ENCODE measurements at regions not wholly inside any gene's neighbourhood (a gene's known extent, or its start where the extent isn't known, plus 50 kb on each side); places are given as distances from the start of the nearest gene placed in this dataset.
"Not testable (repeated sequence)": the region's sequence is repeated elsewhere in the genome, so short reads cannot be mapped to it uniquely, and the experiment has no call there.

DNA sequence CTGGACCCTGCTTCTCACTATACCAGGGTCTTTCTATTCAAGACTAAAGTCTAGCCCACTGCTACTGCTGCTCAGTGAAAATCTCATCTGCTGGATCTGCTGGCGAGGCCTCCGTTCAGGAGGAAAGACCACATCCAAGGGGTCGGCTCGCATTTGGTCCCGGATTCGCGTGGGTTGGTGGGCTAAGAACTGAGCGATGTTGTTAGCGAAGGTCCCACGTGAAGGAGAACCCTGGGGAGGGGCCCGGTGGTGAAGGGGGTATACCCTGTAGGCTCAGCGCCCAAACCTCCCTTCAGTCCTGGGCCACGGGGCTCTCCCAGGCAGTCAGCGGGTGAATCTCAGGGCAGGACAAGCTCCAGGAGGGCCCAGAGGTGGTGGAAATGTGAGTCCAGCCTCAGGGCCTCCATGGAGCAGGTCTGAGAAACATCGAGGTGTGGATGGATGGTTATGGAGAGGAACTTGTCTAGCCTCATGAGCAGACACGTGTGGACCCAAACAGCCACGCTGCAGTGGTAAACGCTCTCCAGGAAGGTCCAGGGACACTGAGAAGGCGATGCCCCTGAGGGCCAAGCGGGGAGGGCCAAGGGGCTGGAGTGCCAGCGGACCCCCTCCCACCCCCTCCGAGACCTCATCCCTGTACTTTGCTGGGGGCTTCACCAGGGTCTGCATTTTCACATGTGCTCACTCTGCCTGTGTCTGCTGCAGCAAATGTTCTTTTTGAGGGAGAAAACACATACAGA, 152.3 kb downstream of the CTTN start:
- DNase-seq = no peak

DNA sequence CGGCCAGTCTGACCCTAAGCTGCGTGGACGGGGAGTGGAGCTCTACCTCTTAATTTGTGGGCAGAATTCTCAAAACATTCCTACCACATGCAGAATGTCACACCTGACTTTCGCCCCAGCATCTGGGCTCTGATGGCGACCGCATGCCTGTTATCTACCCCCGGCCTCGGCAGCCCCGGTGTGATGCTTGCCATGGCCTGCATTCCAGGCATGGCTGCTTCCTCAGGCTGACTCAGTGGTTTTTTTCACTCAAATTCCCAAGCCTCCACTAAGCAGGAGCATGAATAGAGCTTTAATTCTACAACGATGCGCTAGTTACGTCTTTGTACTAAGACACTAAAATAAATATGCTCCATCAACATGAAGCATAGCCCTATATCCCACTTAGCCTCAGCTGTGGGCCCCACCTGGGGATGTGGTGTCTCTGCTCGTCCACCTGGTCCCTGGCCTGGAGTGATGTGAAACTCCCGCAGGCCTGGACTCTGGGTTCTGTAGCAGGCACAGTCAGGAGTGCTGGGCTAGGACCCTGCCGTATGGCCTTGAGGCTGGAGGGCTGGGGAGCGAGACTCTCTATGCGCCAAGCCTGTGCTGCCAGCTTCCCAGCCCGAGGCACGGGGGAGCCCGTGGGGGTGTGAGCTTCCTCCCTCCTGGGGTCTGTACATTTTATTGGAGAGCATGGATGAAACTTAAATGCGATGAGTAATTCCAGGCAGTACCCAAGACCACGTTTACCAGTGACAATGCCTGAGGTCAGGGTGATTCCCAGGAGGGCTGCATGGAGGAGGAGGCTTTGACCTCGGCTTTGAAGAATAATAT, 153.2 kb downstream of the CTTN start:
- DNase-seq = no peak

DNA sequence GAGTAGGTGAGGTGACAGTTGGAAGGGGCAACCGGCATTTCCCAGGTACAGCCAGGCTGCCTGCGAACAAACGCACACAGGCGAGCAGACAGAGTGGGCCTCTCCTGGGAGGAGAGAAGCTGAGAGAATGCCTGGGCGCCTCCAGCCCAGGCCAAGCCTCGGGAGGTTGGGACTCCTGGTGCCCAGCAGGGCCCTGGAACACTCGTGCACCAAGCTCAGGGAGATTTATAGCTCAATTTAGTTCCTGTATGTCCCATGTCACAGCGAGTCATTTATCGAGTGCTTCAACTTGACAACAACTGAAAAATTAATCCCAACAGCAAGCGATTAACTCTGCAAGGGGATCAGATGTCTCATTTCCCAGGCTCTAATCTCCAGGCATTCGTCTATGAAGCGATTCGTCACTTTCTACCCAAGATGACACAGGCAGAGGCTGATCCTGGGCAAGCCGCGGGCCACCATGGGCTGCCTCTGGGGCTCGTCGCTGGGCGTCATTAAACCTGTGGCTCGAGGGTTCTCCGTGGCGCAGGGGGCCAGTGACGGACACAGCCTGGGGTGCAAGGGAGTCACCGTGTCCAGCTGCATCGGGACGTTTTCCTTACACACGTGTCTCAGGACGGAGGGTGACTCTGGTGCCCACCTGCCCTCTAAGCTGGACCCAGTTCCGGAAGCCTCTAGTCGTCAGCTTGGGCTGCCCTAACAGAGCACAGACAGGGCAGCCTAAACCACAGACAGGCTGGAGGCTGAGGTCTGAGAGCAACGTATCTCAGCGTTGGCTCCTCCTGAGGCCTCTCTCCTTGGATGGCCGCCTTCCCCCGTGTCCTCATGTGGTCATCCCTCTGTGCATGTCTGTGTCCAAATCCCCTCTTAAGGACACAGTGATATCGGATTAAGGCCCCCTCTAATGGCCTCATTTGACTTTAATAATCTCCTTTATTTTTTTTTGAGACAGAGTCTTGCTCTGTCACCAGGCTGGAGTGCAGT, 154.1 kb downstream of the CTTN start:
- no peak for DNase-seq

DNA sequence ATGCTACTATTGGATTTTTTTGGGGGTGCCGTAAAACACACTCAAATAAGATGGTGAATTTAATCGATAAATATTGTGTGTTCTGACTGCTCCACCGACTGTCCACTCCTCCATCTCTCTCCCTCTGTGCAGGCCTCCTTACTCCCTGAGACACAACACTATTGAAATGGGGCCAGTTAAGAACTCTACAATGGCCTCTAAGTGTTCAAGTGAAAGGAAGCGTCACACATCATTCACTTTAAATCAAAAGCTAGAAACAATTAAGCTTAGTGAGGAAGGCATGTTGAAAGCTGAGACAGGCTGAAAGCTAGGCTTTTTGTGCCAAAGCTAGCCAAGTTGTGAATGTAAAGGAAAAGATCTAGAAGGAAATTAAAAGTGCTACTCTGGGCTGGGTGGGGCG, 156.7 kb downstream of the CTTN start:
- no peak for DNase-seq

DNA sequence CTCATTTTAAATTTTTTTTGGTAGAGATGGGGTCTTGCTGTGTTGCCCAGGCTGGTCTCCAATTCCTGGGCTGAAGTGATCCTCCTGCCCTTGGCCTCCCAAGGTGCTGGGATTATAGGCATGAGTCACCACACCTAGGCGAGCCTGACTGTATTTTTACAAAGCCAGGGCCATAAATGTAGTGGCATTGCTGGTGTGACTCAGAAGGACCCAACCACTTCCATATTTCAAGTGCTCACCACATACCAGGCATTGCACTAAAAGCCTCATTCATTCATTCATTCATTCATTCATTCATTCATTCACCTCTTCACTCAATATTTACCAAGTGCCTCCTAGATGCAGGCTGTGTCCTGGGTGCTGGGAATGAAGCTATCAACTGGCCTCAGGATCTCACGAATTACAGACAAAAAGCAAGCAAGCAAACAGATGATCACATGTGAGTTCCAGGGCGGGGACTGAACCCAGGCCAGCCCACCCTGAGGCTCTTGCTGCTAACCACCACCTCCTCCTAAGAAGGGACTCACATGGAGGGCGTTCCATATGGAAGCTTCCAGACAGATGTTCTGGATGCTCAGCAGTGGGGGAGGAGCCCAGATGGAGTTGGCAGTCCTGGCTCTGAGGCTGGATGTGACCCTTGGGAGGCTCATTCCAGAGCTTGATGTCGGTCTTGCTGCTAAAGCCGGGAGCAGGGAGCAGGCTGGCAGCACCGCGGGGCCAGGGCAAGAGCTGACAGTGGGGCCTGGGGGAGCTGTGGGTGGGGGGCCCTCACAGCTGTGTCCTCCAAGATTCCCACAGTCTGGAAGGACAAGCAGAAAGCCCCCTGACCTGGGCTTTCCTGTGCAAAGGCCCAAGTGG, 158.8 kb downstream of the CTTN start:
- no peak for DNase-seq

DNA sequence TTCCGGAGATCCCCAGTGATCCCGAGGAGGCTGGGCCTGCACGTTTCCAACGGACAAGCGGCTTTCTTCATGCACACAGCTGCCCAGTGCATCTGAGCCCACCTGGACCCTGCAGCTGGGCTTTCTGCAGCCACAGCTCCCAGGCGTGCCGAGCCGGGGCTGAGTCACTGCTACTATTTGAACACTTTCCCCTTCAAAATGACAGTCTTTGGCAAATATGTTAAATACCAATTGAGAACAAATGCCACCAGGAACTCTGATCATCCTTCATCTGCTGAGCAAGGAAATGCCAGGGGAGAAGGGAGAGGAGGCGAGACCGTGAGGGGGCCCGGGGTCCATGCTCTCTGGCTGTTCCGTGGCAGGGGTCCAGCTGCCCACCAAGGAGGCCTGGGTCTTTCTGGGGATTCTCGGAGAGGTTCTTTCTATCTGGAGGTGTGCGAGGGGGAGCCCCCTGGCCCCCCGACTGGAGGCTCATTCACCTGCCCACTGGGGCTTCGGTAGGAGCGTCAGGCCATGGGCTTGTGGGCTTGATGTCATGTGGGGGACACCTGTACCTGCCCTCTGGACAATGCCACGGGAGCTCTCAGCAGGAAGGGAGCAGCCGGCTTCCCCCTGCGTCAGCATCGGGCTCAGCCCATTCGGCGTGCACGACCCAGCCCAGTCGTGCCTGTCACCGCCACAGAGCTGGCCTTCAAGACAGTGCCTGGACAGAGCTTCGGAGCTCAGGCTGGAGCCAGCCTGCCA, 159.6 kb downstream of the CTTN start:
- no peak for DNase-seq

DNA sequence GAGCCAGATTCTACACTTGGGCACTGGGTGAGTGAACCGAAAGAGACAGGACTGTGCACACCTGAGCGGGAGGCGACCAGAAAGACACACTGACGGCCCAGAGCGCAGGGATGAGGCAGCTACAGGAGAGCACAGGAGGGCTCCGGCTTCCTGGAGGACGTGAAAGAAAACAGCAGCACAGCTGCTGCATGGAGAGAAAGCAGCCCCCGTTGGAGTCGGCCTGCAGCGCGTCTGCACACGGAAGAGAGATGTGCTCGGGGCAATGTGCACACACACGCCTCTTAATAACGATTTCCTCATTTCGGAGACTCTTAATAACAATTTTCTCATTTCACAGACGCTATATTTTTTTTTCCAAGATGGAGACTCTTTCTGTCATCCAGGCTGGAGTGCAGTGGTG, 160.4 kb downstream of the CTTN start:
- DNase-seq = no peak

DNA sequence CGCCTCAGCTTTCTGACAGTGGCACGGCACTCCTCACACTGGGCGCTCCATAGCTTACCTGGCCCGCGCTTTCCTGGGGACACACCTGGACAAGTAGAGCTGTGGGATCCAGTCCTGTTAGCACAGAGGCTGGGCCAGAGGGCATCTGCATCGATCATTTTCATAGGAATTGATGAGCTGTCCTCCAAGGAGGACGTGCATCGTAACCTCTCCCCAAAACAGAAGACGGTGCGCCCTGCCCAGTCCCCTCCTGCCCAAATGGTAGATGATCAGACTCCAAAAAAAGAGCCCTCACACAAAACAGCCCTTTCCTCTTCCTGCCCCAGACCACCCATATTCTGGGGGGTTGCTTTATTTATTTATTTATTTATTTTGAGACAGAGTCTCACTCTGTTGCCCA, 161.2 kb downstream of the CTTN start:
- DNase-seq = no peak

DNA sequence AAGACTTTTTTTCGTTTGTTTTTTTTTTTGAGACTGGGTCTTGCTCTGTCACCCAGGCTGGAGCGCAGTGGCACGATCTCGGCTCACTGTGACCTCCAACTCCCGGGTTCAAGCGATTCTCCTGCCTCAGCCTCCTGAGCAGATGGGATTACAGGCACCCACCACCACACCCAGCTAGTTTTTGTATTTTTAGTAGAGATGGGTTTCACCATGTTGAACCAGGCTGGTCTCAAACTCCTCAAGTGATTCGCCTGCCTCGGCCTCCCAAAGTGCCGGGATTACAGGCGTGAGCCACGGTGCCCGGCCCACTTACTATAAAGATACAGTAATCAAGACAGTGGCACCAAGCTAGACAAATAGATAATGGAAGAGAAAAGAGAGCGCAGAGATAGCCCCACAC, 162.3 kb downstream of the CTTN start:
- DNase-seq = not testable (repeated sequence)

DNA sequence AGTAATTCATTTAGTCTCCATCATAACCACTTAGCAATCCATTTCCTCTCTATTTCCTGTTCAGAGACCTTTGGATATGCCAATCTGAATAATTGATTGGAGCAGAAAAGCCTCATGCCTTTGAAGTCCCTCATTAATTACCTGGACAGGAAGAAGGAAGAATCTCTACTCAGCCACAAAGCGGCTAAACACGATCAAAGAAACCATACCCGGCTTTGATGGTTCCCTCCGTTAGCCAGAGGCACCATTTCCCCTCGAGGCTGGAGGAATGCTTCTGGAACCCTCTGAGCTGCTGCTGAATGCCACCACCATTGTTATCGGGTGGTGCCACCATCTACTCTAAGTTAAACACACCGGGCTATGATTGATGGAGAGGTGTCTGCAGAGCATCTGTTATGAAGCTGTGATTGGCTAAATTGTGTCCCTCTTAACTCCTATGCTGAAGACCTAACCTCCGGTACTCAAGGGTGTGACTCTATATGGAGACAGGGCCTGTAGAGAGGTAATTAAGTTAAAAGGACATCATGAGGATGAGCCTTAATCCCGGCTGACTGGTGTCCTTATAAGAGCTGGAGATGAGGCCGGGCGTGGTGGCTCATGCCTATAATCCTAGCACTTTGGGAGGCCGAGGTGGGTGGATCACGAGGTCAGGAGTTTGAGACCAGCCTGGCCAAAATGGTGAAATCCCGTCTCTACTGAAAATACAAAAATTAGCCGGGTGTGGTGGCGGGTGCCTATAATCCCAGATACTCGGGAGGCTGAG, 168.6 kb downstream of the CTTN start:
- DNase-seq = no peak

DNA sequence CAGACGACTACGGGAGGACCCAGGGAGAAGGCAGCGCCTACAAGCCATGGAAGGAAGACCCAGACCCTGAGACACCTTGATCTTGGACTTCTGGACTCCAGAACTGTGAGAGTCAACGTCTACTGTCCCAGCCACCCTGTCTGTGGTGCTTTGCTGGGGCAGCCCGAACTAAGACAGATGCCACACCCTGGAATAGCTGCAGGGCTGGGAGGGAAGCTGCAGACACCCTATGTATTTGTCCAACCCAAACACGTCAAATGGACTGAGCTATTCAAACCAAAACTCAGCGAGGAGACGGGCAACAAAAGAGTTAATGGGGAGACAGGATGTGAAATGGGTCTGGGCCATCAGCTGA, 169.3 kb downstream of the CTTN start:
- no peak for DNase-seq

DNA sequence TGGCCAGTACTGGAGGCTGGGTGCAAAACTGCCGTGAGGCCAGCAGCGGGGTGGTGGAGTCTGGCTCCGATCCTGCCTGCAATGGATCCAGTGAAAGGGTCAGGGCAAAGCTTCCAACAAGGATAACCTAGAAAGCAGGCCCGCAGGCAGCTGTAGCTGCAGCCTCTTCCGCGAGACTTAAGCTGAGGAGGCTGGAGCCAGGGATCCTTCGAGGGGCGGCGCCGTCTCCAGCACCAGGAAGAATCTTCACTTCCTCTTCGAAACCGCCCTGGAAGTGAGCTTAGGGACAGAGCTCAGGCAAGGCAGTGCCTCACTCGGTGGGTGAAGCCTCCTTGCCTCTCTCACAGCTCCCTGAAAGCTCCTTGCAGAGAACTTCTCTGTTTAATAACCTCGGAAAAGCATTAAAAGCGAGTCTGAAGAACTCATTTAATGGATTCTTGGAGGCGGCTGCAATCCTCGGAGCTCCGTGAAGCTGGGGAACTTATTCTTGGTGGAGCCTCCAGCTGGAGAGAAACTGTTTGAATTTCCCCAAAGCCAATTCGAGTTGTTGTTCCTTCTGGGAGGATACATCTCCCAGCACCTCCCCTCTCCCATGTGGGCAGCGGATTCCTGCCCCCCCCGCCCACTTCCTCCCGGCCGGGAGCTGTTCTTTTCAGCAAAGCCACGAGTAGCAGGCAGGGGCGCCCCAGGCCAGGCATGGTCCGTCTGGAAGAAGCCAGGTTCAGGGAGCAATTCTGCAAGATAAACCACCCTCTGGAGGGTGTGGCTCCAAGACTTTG, 169.9 kb downstream of the CTTN start:
- no peak for DNase-seq

DNA sequence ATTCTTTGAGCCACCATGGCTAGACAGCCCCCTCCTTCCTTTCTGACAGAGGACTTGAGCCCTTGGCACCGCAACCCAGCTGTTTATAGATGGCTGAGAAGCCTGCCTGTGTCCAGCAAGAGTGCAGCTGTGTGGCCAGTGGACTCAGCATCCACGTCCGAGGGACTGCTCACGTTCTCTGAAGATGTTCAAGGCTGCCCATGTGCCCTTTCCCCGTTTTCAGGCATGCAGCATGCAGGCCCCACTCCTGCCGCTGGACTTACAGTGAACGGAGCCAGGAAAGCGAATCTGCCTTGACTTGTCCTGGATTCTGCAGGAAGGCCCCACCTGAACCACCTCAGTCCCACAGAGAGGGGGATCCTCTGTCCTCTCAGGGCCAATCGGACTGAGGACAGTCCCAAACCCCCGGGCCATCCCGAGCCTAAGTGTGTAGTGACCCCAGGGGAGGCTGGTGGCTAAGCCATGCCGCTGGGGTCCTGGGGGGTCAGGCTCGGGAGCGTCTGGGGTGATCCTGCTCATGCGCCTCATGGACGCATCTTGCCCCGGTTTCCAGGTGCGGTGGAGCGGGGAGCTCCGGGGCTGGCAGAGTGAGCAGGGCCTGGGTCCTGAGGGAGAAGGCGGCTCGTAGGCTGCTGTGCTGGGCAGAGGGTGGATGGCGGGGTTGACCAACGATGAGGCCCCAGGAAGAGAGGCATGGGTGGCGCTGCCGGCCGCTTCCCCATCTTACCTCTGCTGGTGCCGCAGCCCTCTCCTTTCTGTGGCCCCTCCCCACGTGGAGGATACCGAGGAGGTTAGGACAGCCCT, 170.7 kb downstream of the CTTN start:
- DNase-seq = no peak

DNA sequence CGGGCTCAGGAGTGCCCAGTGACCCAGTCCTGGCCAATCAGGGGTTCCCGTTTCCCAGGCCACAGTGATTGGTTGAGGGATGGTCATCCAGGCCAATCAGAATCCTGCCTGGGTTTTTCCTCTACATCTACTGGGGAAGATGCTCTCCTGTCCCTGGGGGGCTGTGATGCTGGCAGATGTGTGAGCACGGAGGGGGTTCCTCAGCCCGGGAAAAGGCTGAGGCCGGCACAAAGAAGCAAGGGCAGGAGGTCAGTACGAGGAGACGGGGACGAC, 171.2 kb downstream of the CTTN start:
- DNase-seq = no peak

DNA sequence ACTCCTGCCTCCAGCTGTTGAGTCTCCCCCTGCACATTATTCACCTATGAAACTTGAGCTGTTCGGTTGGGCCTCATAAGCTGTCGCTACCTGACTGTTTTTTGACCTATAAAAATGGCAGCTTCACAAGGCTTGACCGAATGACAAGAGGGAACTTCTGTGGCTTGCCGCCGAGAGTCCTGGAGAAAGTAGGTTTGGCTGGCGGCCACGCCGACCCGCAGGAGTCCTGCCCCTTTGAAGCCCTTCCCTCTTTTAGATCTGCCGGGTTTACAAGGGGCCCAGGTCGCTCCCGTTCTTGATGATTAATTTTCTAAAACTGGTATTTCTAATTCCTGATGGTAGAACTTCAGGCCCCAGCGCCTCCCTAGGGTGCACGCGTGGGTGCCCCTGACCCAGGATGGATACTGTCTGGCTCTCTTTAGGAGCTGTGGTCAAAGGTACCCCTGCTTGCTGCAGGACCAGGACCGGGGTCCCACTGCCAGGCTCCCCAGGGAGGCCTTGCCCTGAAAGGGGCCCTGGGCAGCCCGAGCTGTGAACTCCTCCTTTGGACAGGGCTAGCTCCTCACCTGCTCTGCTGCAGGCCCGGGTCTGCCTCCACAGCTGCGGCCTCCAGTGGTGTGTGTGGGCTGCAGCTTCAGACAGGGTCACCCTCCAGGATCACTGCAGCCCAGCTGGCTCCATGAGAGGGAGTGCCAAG, 171.8 kb downstream of the CTTN start:
- DNase-seq = no peak

DNA sequence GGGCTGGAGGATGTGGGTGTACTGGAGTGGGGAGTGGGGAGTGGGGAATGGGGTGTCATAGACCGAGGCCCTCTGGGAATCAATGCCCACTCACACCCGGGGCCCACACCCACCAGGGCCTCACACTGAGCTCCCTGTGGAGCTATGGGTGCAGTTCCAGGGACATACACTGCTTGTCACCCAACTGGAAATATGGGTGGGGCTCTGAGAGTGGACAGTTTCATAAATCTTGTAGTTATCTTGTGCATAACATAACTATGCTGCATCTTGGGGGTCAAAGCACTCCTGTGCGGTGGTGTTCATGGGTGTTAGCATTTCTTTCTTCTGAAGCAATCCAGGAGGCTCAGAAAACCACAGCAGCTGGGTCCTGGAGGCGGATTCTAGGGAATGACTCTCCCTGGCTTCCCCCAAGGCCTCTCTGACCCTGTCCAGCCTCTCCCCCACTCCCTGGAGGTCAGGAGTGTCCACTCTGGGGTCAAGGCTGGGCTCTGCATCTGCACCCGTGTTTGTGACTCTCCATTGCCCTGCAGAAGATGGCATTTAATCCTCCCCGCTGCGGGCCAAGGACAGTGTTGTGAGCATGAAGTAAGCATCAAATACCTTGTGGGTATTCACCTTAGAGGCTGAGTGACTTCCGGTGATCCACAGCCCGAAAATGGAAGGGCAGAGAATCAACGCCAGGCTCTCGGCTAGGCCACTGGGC, 172.5 kb downstream of the CTTN start:
- no peak for DNase-seq

DNA sequence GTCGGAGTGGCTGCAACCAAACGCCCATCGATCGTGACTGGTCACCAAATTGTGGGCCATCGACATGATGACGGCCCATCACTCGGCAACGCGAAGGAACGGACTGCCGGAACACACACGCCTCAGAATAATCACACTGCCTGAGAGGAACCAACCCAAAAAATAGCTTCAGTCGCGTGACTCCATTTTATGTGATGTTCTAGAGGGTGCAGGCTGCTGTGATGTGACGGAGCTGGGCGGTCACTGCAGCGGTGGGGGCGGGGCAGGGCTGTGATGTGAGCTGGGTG, 174.6 kb downstream of the CTTN start:
- DNase-seq = no peak

DNA sequence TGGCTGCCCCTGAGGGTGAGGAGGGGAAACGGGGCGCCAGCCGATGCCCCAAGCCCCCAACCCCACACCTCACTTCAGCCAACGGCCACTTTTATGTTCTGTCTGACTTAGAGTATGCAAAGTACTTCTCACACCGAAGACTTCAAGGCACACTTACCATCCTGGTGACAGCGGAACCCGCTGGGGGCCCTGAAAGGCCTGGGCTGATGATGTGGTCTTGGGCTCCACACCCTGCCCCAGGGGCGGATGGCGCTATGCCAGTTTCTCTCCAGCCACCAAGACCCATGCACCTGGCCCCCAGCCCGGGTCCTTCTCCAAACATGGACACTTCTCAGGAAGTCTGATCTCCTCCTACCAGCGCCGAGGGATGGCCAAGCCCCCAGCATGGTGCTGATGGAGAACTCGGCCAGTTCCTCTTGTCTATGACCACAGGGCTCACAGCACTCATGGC, 175.4 kb downstream of the CTTN start:
- no peak for DNase-seq

Measured in SHP77 (cell line).